HEK293 (cell line): ENCODE measurements at regions not wholly inside any gene's neighbourhood (a gene's known extent, or its start where the extent isn't known, plus 50 kb on each side); places are given as distances from the start of the nearest gene placed in this dataset.

Experiments
- CTCF ChIA-PET: fragments of 350-600 bp; formaldehyde crosslinking; extraction: SDS; loops from one replicate; lab custom pipeline; 2021; ENCODE audit warnings: antibody characterized with exemption; lab: Yijun Ruan, JAX
- POLR2A ChIA-PET: fragments of 300-600 bp; formaldehyde crosslinking; extraction: SDS; loops from one replicate; lab custom pipeline; 2020; ENCODE audit warnings: antibody characterized with exemption, inconsistent platforms; lab: Yijun Ruan, JAX
- H3K27ac ChIP-seq: fragments of 200-500 bp; sonication (Bioruptor generic); 2 replicates; pipeline ENCODE4 v1.5.1; 2014; ENCODE audit warnings: low read depth, low read length, control low read depth, inconsistent platforms; ENCODE audit errors: extremely low read depth
- H3K36me3 ChIP-seq, 2 experiments: fragments of 200-500 bp in 1 of 2; sonication (Bioruptor generic) in 1 of 2; 1 replicate in 1 of 2; 2 replicates in 1 of 2; pipeline ENCODE4 v1.5.1; 2014 to 2017; ENCODE audit warnings: inconsistent platforms in 2 of 2, low read length in 2 of 2; ENCODE audit not compliant: control insufficient read depth in 2 of 2, insufficient read depth in 1 of 2
- H3K4me1 ChIP-seq: fragments of 200-500 bp; sonication (Bioruptor generic); 2 replicates; pipeline ENCODE4 v1.5.1; 2014; ENCODE audit warnings: mild to moderate bottlenecking, low read length, inconsistent platforms; ENCODE audit not compliant: control insufficient read depth, insufficient read depth
- H3K4me3 ChIP-seq: 2 replicates; pipeline ENCODE4 v1.5.1; 2011; ENCODE audit warnings: low read depth, mild to moderate bottlenecking, control low read depth, low read length, moderate library complexity
- H3K9me3 ChIP-seq: fragments of 200-500 bp; sonication (Bioruptor generic); 2 replicates; pipeline ENCODE4 v1.5.1; 2014; ENCODE audit warnings: low read depth, low read length, inconsistent platforms; ENCODE audit not compliant: control insufficient read depth, insufficient read depth
- CTCF ChIP-seq: fragments of 450-650 bp; formaldehyde crosslinking; IDR thresholded peaks from 2 replicates; pipeline ENCODE4 v1.5.1; 2016; ENCODE audit warnings: missing biosample characterization, missing genetic modification characterization
- GLIS1 ChIP-seq: fragments of 450-650 bp; formaldehyde crosslinking; IDR thresholded peaks from 2 replicates; pipeline ENCODE4 v1.5.1; 2016; ENCODE audit warnings: missing biosample characterization, missing genetic modification characterization
- HOXD13 ChIP-seq: sonication (generic); formaldehyde crosslinking; IDR thresholded peaks from 2 replicates; pipeline ENCODE4 v1.8.0; 2022; ENCODE audit warnings: missing genetic modification reagents, borderline replicate concordance
- MZF1 ChIP-seq: fragments of 450-650 bp; formaldehyde crosslinking; IDR thresholded peaks from 2 replicates; pipeline ENCODE4 v1.5.1; 2017; ENCODE audit warnings: missing biosample characterization, missing genetic modification characterization, borderline replicate concordance
- PRDM4 ChIP-seq: fragments of 450-650 bp; formaldehyde crosslinking; IDR thresholded peaks from 2 replicates; pipeline ENCODE4 v1.5.1; 2017; ENCODE audit warnings: missing biosample characterization, missing genetic modification characterization
- ZBTB17 ChIP-seq: fragments of 450-650 bp; formaldehyde crosslinking; IDR thresholded peaks from 2 replicates; pipeline ENCODE4 v1.5.1; 2016; ENCODE audit warnings: missing biosample characterization, missing genetic modification characterization
- ZBTB21 ChIP-seq: fragments of 450-650 bp; formaldehyde crosslinking; IDR thresholded peaks from 2 replicates; pipeline ENCODE4 v1.5.1; 2017; ENCODE audit warnings: missing biosample characterization, missing genetic modification characterization
- ZBTB48 ChIP-seq: fragments of 450-650 bp; formaldehyde crosslinking; IDR thresholded peaks from 2 replicates; pipeline ENCODE4 v1.5.1; 2016; ENCODE audit warnings: missing biosample characterization, missing genetic modification characterization
- ZFP41 ChIP-seq: fragments of 450-650 bp; formaldehyde crosslinking; IDR thresholded peaks from 2 replicates; pipeline ENCODE4 v1.5.1; 2016; ENCODE audit warnings: missing biosample characterization, missing genetic modification characterization, borderline replicate concordance
- ZNF157 ChIP-seq: fragments of 450-650 bp; formaldehyde crosslinking; IDR thresholded peaks from 2 replicates; pipeline ENCODE4 v1.5.1; 2016; ENCODE audit warnings: missing biosample characterization, missing genetic modification characterization
- ZNF174 ChIP-seq: fragments of 450-650 bp; formaldehyde crosslinking; IDR thresholded peaks from 2 replicates; pipeline ENCODE4 v1.5.0; 2017; ENCODE audit warnings: missing biosample characterization, mild to moderate bottlenecking, missing genetic modification characterization
- ZNF175 ChIP-seq: fragments of 450-650 bp; formaldehyde crosslinking; IDR thresholded peaks from 2 replicates; pipeline ENCODE4 v1.5.1; 2016; ENCODE audit warnings: missing biosample characterization, missing genetic modification characterization
- ZNF214 ChIP-seq: fragments of 450-650 bp; formaldehyde crosslinking; IDR thresholded peaks from 2 replicates; pipeline ENCODE4 v1.5.1; 2017; ENCODE audit warnings: missing biosample characterization, mild to moderate bottlenecking, missing genetic modification characterization, borderline replicate concordance
- ZNF341 ChIP-seq: fragments of 450-650 bp; formaldehyde crosslinking; IDR thresholded peaks from 2 replicates; pipeline ENCODE4; 2016; ENCODE audit warnings: low read depth, missing biosample characterization, missing genetic modification characterization
- ZNF354C ChIP-seq: fragments of 450-650 bp; formaldehyde crosslinking; IDR thresholded peaks from 2 replicates; pipeline ENCODE4 v1.5.1; 2016; ENCODE audit warnings: missing biosample characterization, missing genetic modification characterization, low read depth, borderline replicate concordance
- ZNF366 ChIP-seq: fragments of 450-650 bp; formaldehyde crosslinking; conservative IDR thresholded peaks from 2 replicates; pipeline ENCODE4 v1.5.1; 2016; ENCODE audit warnings: missing biosample characterization, missing genetic modification characterization
- ZNF398 ChIP-seq: fragments of 450-650 bp; formaldehyde crosslinking; IDR thresholded peaks from 2 replicates; pipeline ENCODE4 v1.5.1; 2017; ENCODE audit warnings: missing biosample characterization, missing genetic modification characterization
- ZNF449 ChIP-seq: fragments of 450-650 bp; formaldehyde crosslinking; IDR thresholded peaks from 2 replicates; pipeline ENCODE4 v1.5.1; 2017; ENCODE audit warnings: missing biosample characterization, mild to moderate bottlenecking, missing genetic modification characterization, moderate library complexity
- ZNF48 ChIP-seq: fragments of 450-650 bp; formaldehyde crosslinking; IDR thresholded peaks from 2 replicates; pipeline ENCODE4 v1.5.1; 2016; ENCODE audit warnings: missing biosample characterization, missing genetic modification characterization
- ZNF521 ChIP-seq: fragments of 450-650 bp; formaldehyde crosslinking; IDR thresholded peaks from 2 replicates; pipeline ENCODE4 v1.5.1; 2017; ENCODE audit warnings: missing biosample characterization, mild to moderate bottlenecking, missing genetic modification characterization
- ZNF610 ChIP-seq: fragments of 450-650 bp; formaldehyde crosslinking; IDR thresholded peaks from 2 replicates; pipeline ENCODE4 v1.5.1; 2016; ENCODE audit warnings: missing biosample characterization, missing genetic modification characterization, borderline replicate concordance
- ZNF623 ChIP-seq: fragments of 450-650 bp; formaldehyde crosslinking; IDR thresholded peaks from 2 replicates; pipeline ENCODE4 v1.5.1; 2016; ENCODE audit warnings: missing biosample characterization, missing genetic modification characterization
- ZNF660 ChIP-seq: fragments of 450-650 bp; IDR thresholded peaks from 2 replicates; pipeline ENCODE4 v1.5.1; 2018; ENCODE audit warnings: missing biosample characterization, mild to moderate bottlenecking, missing genetic modification characterization
- ZNF747 ChIP-seq: fragments of 450-650 bp; formaldehyde crosslinking; IDR thresholded peaks from 2 replicates; pipeline ENCODE4 v1.5.1; 2016; ENCODE audit warnings: missing biosample characterization, missing genetic modification characterization
- ZNF76 ChIP-seq: fragments of 450-650 bp; formaldehyde crosslinking; IDR thresholded peaks from 2 replicates; pipeline ENCODE4; 2016; ENCODE audit warnings: low read depth, missing biosample characterization, missing genetic modification characterization, borderline replicate concordance
- ZNF768 ChIP-seq: fragments of 450-650 bp; formaldehyde crosslinking; IDR thresholded peaks from 2 replicates; pipeline ENCODE4 v1.5.1; 2018; ENCODE audit warnings: missing biosample characterization, mild to moderate bottlenecking, missing genetic modification characterization

GRCh38 chr5:124806026-124806372 lies 59.6 kb upstream of the ZNF608 start (continued):
- TF ChIP-seq ZNF623 = no peak; the same call in 1 of the 2 replicates

- peak overlapping the region; percentile 81 for H3K27ac ChIP-seq
- CTCF ChIA-PET = interaction anchor here (0.7 to 1.5 kb wide), 3 partner anchors 37 to 641 kb away, joined by 3 to 4 read pairs (median 3); no protein-coding TSS in a partner anchor
- no peaks in the 10 kb centered on the region for H3K9me3 ChIP-seq
- H3K4me3 ChIP-seq = no peak overlapping the region
- no peaks in the 10 kb centered on the region for H3K36me3 ChIP-seq
- POLR2A ChIA-PET = interaction anchor here (0.5 to 2.3 kb wide), 3 partner anchors 9 to 59 kb away, joined by 3 to 19 read pairs (median 6); partner anchors contain the start of gene ZNF608
- peaks cover 9% of the 10 kb centered on the region for H3K4me1 ChIP-seq
- TF ChIP-seq PRDM4 (tag by site-specific recombination) (peak; percentile 79), ZBTB17 (tag by site-specific recombination) (peak; percentile 99), ZNF521 (tag by site-specific recombination) (no peak), HOXD13 (CRISPR knock-in tag) (no peak), ZNF48 (tag by site-specific recombination) (no peak), ZFP41 (tag by site-specific recombination) (no peak), ZNF157 (tag by site-specific recombination) (no peak), ZNF366 (tag by site-specific recombination) (peak; percentile 75), ZNF610 (tag by site-specific recombination) (peak; percentile 56; the same call in 1 of the 2 replicates), ZNF449 (no peak), CTCF (no peak), ZNF768 (tag by site-specific recombination) (peak; percentile 84; the same call in 1 of the 2 replicates), ZBTB21 (tag by site-specific recombination) (peak; percentile 23; the same call in 1 of the 2 replicates), ZNF174 (tag by site-specific recombination) (no peak), GLIS1 (peak; percentile 84), ZNF214 (tag by site-specific recombination) (no peak), ZNF747 (tag by site-specific recombination) (no peak), ZNF175 (tag by site-specific recombination) (no peak), ZNF354C (tag by site-specific recombination) (no peak), ZNF660 (peak; percentile 94), ZNF398 (peak; percentile 49), ZNF341 (peak; percentile 81), ZNF76 (tag by site-specific recombination) (no peak), ZBTB48 (tag by site-specific recombination) (peak; percentile 63; the same call in 1 of the 2 replicates), MZF1 (tag by site-specific recombination) (peak; percentile 77; the same call in 1 of the 2 replicates)
Measured at GRCh38 chr5:124806373-124807077, 60.1 kb upstream of the ZNF608 start.
